Middle frontal gyrus (tissue), 1 donor: ENCODE measurements at regions not wholly inside any gene's neighbourhood (a gene's known extent, or its start where the extent isn't known, plus 50 kb on each side); places are given as distances from the start of the nearest gene placed in this dataset.
"Not testable (repeated sequence)": the region's sequence is repeated elsewhere in the genome, so short reads cannot be mapped to it uniquely, and the experiment has no call there.

ENCODE experiments used
- DNase-seq: peaks from one replicate; pipeline ENCODE4 v3.0.0-alpha.2; 2015; ENCODE audit warnings: low spot score; ENCODE audit errors: extremely low spot score

DNA sequence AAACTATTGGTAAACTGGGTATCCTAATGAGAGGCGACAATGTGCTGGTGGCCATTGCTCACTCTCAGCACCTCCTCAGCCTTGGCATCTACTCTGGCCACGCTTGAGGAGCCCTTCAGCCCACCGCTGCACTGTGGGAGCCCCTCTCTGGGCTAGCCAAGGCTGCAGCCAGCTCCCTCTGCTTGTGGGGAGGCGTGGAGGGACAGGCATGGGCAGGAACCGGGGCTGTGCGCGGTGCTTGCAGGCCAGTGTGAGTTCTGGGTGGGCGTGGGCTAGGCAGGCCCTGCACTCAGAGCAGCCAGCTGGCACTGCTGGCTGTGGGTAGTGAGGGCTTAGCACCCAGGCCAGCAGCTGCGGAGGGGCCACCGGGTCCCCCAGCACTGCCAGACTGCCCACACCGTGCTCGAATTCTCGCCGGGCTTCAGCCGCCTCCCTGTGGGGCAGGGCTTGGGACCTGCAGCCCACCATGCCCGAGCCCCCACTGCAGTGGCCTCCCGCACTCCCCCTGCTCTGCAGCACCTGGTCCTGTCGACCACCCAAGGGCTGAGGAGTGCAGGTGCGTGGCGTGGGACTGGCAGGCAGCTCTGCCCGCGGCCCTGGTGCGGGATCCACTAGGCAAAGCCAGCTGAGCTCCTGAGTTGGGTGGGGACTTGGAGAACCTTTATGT, 575.9 kb upstream of the ANO3 start:
- no peak for DNase-seq

DNA sequence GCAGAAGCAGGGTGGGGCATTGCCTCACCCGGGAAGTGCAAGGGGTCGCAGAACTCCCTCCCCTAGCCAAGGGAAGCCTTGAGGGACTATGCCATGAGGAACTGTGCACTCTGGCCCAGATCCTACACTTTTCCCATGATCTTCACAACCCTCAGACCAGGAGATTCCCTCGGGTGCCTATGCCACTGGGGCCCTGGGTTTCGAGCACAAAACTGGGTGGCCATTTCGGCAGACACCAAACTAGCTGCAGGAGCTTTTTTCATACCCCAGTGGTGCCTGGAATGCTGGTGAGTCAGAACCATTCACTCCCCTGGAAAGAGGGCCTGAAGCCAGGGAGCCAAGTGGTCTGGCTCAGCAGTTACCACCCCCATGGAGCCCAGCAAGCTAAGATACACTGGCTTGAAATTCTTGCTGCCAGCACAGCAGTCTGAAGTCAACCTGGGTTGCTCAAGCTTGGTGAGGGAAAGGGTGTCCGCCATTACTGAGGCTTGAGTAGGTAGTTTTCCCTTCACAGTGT, 573.7 kb upstream of the ANO3 start:
- DNase-seq = no peak

DNA sequence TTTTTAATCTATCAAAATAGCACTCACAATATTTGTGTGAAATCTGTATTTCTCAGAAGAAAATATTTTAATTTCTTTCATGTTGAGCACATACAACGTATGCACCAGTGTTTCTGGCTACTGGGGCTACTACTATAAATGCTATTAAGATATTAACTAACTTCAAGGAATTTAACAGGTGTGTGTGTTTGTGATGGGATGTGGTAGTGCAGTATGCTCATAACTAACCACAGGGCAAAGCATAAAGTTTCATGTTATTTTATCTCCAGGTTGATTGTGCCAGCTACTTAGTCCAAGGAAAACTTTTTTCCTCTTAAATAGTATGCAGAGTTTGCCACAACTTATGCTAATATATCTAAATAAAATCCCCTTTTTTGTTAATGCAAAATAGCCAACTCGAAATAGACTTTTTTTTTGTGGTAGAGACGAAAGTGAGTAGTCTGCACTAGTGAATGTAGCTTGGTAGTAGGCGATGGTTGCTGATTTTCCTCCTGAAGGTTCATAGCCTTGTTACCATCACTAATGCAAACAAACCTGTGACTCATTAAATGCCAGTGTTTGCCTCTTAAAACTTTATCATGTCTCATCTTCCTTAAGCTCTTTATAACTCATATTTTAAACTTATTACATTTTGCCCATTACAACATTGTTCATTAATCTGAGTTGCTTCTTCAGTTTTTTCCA, 565.5 kb upstream of the ANO3 start:
- DNase-seq = no peak

DNA sequence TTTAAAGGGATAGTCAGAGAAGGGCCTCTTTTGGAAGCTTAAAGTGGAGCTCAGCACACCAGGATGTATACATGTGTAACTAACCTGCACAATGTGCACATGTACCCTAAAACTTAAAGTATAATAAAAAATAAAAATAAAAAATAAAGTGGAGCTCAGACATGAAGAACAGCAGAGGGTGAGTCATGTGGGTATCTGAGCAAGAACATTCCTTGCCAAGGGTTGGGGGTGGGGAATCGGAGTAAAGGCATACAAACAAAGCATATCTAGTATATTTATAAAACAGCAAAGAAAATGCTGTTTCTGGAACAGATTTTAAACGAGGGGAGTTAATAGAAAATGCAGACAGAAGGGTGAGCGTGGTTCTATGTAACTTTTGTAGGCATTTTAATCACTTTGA, 562.6 kb upstream of the ANO3 start:
- no peak for DNase-seq

DNA sequence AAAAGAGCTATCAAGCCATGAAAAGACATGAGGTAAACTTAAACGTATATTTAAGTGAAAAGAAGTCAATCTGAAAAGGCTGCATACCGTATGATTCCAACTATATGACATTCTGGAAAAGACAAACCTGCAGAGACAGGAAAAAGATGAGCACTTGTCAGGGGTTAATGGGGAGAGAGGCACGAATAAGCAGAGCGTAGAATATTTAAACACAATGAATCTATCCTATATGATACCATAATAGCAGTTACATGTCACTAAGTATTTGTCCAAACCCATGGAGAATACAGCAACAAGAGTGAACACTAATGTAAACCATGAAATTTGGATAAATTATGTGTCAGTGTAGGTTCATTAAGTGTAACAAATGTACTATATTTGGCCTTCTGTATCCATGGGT, 560.3 kb upstream of the ANO3 start:
- DNase-seq = no peak

DNA sequence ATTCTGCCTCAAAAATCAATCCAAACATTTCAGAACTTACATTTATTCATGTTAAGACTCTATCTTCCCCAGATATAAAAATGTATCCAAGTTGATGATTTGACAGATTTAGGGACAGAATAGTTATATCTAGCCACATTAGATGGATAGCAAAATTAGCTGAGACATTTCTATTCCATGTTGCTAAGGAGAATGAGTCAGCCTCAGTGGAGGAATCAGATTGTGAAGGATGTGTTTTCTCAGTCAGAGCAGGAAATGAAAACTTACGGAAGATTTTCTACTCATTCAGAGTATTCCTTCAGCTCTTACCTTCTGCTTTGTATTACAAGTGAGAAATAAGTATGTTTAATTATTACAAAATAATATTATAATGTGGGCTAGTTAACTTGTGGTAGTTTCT, 556.3 kb upstream of the ANO3 start:
- DNase-seq = no peak

DNA sequence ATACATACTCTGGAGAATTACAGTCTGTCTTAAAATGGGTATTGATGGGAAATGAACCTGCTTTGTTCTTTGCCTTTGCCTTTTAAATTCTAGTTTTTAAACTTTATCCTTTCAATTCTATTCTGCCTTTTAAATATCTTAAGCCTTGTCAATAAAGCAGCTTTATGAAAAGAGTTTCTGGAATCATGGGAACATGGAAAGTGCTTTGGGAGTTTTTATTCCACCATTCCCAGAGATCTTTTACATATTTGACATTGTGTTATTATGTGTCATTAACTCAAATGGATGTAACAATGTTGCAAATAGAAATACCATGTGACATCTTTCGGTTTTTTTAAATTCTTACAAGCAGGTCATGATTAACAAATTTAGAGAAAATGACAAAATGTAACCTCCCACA, 555.7 kb upstream of the ANO3 start:
- DNase-seq = no peak

DNA sequence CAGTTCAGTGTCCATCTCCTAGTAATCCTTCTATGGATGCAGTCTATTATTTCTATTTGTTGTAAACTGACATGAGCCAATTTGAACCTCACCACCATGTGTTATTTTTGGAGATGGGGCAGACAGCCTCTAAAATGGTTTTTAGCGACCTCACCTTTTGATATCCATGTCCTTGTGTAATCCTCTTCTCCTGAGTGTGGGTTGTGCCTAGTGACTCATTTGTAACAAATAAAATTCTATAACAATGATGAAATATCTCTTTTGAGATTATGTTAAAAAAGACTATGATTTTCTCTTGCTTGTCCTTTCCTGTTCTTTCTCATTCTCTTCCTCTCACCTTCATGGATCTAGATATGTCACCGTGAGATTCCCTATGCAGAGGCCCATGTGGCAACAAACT, 554.6 kb upstream of the ANO3 start:
- no peak for DNase-seq

DNA sequence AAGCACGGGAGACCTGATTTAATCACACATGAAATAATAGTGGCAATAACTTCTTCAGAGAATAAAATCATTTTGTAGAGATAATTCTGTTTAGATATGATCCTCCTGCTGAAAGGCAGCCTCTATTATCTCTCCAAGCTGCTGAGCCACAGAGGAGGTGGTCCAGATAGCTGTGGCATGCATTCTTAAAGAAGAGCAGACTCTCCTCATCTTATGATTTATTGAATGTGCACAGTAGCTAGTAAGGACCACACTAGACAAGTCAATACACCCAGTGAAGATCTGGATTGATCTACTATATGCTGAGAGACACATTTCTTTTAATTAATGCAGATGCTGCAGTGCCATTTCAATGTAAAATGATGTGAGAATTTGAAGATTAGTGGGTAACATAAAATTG, 552.9 kb upstream of the ANO3 start:
- DNase-seq = no peak

DNA sequence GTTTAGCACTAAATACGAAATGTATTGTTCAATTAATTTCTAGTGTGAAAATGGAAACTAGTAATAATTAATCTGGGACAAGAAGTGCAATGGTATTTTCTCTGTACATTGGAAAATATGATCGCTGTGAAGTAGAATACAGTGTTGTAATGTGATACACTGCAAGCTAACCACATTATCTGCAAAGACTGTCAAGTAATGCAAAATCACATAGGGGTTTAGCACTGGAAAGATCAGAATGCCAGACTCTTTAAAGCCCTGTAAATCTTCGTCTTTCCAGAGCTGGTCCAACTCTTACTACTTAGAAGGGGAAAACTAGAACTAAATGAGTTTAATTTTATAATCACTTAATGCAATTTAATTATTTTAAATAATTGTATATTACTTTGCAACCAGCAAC, 544.5 kb upstream of the ANO3 start:
- DNase-seq = no peak

DNA sequence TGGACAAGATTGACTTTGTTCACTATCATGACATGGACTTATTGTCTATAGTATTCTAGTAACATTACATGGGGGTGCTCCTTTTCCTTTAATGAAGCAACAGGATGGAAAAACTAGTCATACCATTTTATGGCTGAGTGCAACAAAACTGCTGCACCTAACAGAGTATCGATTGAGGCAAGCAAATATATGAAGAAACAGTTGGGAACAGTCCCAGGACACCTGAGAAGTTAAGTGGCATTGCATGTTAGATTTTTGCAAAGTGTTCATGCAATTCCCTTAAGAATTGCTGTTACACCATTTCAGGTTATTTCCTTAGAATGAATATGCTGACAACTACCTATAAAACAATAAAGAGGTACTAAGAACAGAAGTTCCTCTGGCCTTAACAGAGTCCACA, 541.5 kb upstream of the ANO3 start:
- DNase-seq = no peak

DNA sequence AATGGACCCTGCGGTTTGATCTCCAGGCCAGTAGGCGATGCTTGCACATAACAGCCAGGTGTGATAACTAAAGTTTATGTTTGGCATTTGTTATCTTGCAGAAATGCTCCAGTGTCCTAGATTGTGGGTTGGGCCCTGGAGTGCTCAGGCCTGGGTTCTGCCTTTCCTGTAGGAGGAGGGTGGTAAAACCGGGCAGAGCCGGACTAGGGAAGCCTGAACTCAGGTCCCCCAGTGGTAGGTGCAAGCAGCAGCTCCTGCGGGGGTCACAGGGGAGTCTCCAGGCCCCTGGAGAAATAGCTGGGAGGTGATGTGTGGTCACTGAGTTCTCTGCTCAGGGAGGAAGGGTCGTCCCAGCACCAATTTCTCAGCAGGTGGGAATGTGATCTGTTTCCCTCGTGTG, 538.3 kb upstream of the ANO3 start:
- DNase-seq = no peak

DNA sequence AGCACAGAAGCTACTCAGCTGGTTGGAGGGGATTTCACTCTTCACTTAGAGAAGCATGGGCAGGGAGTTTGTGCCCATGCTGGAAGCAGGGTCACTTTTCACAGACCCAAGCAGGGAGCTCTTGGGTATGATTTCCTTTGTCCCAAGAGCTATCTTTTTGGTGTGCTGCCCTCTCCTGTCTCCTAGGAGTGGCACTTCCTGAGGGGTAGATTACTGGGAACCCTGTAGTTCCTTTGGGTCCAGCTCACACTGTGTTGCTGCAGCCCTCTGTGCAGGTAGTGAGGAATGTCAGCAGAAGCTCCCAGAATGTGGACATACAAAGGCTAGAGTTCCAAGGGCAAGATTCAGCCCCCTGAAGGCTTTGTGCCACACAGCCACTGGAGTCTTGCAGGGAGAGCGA, 537.1 kb upstream of the ANO3 start:
- no peak for DNase-seq

DNA sequence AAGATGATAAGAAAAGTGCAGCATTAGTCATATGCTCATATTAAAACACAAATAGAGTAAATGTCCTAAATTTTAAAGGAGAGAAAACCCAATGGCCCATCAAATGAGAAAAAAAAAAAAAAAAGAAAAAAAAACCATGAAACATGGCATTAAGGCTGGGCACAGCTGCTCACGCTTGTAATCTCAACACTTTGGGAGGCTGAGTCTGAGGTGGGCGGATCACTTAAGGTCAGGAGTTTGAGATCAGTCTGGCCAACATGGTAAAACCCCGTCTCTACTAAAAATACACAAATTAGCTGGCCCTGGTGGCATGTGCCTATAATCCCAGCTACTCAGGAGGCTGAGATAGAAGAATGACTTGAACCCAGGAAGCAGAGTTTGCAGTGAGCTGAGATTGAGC, 515.5 kb upstream of the ANO3 start:
- no peak for DNase-seq

DNA sequence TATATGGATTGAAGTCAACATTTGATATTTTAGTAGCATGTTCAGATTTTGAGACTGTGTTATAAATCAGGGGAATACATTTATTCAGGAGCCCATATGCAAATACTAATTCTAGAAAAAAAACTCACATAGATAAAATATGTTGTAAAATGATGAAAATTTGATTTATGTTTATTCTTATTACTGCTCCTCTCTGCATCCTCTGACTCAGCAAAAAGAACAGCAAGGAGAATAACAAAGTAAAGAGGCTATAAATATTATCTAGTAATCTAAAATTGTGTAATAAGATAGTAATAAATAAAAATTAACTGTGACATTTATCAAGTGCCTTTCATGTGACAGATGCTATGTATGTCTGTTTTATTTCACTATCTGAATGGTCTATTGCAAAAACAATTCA, 507.2 kb upstream of the ANO3 start:
- DNase-seq = no peak

DNA sequence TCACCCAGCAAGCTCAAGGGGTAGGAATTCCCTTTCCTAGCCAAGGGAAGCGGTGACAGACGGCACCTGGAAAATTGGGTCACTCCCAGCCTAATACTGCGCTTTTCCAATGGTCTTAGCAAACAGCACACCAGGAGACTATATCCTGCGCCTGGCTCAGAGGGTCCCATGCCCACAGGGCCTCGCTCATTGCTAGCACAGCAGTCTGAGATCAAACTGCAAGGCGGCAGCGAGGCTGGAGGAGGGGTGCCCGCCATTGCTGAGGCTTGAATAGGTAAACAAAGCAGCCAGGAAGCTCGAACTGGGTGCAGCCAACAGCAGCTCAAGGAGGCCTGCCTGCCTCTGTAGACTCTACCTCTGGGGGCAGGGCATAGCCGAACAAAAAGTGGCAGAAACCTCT, 500.4 kb upstream of the ANO3 start:
- DNase-seq = not testable (repeated sequence)

DNA sequence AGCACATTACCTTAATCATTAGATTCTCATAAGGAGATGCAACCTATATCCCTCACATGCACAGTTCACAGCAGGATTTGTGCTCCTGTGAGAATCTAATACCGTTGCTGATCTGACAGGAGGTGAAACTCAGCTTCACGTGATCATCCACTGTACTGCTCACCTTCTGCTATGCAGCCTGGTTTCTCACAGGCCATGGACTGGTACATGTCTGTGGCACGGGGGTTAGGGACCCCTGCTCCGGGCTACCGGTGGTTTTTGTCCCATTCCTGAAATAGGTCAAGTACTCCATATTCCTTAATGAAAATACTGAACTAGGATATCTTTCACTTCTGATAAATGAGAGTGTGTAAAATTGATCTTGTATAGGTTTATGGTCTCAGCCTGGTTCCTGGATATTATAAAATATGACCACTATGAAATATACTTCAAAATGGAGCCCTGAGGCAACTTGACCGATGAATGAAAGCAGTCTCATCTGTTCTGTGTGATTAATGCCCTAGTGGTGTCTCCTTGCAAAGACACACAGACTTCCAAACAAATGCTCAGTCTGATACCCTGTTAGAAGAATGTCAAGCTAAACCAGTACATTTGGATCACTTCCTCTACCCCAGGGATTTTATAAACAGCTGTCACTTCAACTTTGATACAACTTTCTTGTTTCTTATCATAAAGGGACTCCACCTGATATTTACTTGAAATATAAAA, 492.9 kb upstream of the ANO3 start:
- no peak for DNase-seq

DNA sequence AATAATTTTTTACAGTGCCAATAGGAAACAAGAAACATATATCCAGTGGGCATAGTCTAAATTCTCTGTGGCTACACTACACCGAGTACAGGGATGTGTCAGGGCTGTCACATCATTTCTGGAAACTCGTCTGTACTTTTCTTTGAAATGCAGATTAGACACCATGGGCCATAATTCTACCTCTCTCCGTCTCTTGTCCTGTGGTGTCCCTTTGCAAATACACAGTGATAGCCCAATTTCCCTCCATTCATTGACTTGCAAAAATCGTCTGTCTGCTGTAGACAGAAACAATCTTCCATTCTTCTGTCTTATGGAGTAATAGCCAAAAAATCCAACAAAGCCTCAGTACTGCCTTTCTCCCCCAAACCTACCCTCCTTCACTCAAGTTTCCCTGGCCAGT, 487.1 kb upstream of the ANO3 start:
- DNase-seq = no peak

DNA sequence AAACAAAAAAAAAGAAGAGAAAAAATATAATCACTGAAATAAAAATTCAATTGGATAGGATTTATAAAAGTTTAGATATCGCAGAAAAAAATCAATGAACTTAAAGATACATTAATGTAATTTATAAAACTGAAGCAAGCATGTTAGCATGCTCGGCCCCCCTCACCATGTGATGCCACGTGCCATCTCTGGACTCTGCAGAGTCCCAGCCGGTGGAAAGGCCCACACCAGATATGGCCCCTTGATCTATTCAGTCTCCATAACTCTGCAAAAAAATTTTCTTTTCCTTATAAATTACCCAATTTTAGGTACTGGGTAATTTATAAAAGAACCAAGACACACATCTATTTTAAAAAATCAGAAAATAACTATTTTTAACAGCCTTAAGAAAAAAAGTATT, 476.0 kb upstream of the ANO3 start:
- no peak for DNase-seq

DNA sequence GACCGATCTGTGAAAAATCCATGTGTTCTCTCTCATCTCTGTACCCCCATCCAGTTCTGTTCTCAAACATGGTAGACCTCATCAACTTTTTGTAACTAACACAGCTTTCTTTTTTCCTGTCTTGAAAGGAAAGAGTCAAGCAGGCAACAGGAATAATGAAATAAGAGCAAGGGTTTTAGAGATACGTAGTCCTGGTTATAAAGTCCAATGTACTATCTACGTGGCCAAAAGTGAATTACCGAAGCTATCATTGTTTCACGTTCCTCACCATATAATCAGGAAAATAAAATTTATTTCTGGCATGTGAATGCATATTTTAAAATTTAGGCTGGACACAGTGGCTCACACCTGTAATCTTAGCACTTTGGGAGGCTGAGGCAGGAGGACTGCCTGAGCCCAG, 472.2 kb upstream of the ANO3 start:
- no peak for DNase-seq

DNA sequence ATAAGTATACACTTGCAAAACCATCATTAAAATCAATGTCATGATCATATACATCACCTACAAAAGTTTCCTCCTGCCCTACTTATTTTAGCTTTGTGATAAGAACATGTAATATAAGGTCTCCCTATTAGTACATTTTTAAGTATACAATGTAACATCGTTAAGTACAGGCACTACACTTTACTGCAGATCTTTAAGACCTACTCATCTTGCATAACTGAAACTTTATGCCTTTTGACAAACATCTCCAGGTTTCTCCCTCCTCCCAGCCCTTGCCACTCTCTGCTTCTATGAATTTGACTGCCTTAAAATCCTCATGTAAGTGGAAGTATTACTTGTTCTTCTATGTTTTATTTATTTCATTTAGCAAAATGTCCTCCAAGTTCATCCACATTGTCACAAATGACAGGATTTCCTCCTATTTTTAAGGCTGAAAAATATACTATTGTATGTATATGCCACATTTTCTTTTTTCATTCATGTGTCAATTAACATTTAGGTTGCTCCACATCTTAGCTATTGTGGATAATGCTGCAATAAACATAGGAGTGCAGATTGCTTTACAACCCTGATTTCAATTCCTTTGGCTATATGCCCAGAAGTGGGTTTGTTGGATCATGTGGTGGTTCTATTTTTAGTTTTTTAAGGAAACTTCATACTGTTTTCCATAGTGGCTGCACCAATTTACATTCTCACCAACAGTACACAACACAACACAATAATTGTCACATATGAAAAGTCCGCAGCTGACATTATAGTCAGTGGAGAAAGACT, 471.1 kb upstream of the ANO3 start:
- DNase-seq = no peak

DNA sequence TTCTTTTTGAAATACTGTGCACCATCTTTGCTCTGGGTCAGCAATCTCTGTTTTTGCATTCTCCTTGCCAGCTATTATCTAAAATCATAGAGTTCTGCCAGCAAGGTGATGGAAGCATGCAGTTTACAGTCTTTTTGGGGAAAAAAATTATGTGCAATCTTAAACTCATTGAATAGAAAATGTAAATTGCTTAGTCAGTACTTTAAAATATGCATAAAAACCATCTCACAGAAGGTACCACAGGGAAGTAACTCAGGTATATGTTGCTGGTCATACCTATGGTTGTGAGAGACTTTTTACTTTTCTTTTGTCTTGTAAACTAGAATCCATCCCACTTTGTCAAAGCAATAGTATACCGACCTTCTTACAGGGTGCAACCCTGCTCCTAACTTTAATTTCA, 469.8 kb upstream of the ANO3 start:
- no peak for DNase-seq
